ENCODE measurements at regions not wholly inside any gene's neighbourhood (a gene's known extent, or its start where the extent isn't known, plus 50 kb on each side); places are given as distances from the start of the nearest gene placed in this dataset.

GRCh38 chr10:90504172-90504571, 353.7 kb downstream of the HTR7 start:
- TF ChIP-seq CTCF (IDR thresholded peaks at IDR 0.05): no peak
- TF ChIP-seq POLR2A (IDR thresholded peaks at IDR 0.05): no peak
- TF ChIP-seq POLR2AphosphoS5 (IDR thresholded peaks at IDR 0.05; ENCODE audit: insufficient read depth in 1 of 2, low read depth in 1 of 2): no peak
- Histone ChIP-seq H3K27ac (no peak overlapping the region), H3K27me3 (no peaks in the 10 kb centered on the region), H3K36me3 (no peaks in the 10 kb centered on the region), H3K9me3 (no peaks in the 10 kb centered on the region), H3K4me1 (no peaks in the 10 kb centered on the region), H3K4me3 (no peak overlapping the region)
- no peak for DNase-seq (ENCODE audit: extremely low spot score in 2 of 2)
- intact Hi-C loops (cut with DNase I): no loop called here

GRCh38 chr10:90526721-90527120, 331.1 kb downstream of the HTR7 start:
- no peak overlapping the region for H3K27ac ChIP-seq
- H3K36me3 ChIP-seq: no peaks in the 10 kb centered on the region
- TF ChIP-seq POLR2AphosphoS5 (IDR thresholded peaks at IDR 0.05; ENCODE audit: insufficient read depth in 1 of 2, low read depth in 1 of 2) (no peak), CTCF (IDR thresholded peaks at IDR 0.05) (no peak), POLR2A (IDR thresholded peaks at IDR 0.05) (no peak)
- intact Hi-C loops (cut with DNase I): no loop called here
- no peak overlapping the region for H3K4me3 ChIP-seq
- no peaks in the 10 kb centered on the region for H3K9me3 ChIP-seq
- no peak for DNase-seq (ENCODE audit: extremely low spot score in 2 of 2)
- H3K27me3 ChIP-seq: no peaks in the 10 kb centered on the region
- H3K4me1 ChIP-seq: no peaks in the 10 kb centered on the region

GRCh38 chr10:90530521-90530920, 327.3 kb downstream of the HTR7 start:
- intact Hi-C loops (cut with DNase I): no loop called here
- DNase-seq (ENCODE audit: extremely low spot score in 2 of 2): no peak
- no peak overlapping the region for H3K4me3 ChIP-seq
- no peak for TF ChIP-seq POLR2AphosphoS5 (IDR thresholded peaks at IDR 0.05; ENCODE audit: insufficient read depth in 1 of 2, low read depth in 1 of 2)
- TF ChIP-seq POLR2A (IDR thresholded peaks at IDR 0.05): no peak
- no peak for TF ChIP-seq CTCF (IDR thresholded peaks at IDR 0.05)
- no peaks in the 10 kb centered on the region for H3K4me1 ChIP-seq
- H3K9me3 ChIP-seq: no peaks in the 10 kb centered on the region
- H3K36me3 ChIP-seq: no peaks in the 10 kb centered on the region
- H3K27ac ChIP-seq: no peak overlapping the region
- no peaks in the 10 kb centered on the region for H3K27me3 ChIP-seq

DNA sequence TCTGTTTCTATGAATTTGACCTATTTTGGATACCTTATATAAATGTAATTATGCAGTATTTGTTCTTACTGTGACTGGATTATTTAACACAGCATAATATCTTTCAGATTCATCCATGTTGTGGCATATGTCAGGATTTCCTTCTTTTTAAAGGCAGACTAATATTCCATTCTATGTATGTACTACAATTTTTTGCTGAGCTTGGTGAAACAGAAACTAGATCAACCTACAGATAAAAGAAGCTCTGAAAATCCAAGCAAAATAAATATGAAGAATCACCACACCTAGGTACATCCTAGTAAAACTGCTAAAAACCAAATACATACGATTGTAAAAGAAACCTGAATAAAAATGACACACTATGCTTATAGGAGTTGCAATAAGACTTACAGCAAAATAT, 300.5 kb downstream of the HTR7 start:
- intact Hi-C loops (cut with DNase I): no loop called here
- TF ChIP-seq CTCF (IDR thresholded peaks at IDR 0.05): no peak
- TF ChIP-seq POLR2AphosphoS5 (IDR thresholded peaks at IDR 0.05; ENCODE audit: insufficient read depth in 1 of 2, low read depth in 1 of 2): no peak
- no peak for TF ChIP-seq POLR2A (IDR thresholded peaks at IDR 0.05)

GRCh38 chr10:90560331-90560730, 297.5 kb downstream of the HTR7 start:
- Histone ChIP-seq H3K9me3 (no peaks in the 10 kb centered on the region), H3K27me3 (no peaks in the 10 kb centered on the region), H3K27ac (no peak overlapping the region), H3K4me1 (no peaks in the 10 kb centered on the region), H3K36me3 (no peaks in the 10 kb centered on the region), H3K4me3 (no peak overlapping the region)
- no peak for TF ChIP-seq POLR2AphosphoS5 (IDR thresholded peaks at IDR 0.05; ENCODE audit: insufficient read depth in 1 of 2, low read depth in 1 of 2)
- TF ChIP-seq POLR2A (IDR thresholded peaks at IDR 0.05): no peak
- DNase-seq (ENCODE audit: extremely low spot score in 2 of 2): no peak
- intact Hi-C loops (cut with DNase I): no loop called here

More for the DNA sequence above, 300.5 kb downstream of the HTR7 start:
- Histone ChIP-seq H3K4me3 (no peak overlapping the region), H3K36me3 (no peaks in the 10 kb centered on the region), H3K9me3 (no peaks in the 10 kb centered on the region), H3K27me3 (no peaks in the 10 kb centered on the region), H3K27ac (no peak overlapping the region), H3K4me1 (no peaks in the 10 kb centered on the region)
- no peak for DNase-seq (ENCODE audit: extremely low spot score in 2 of 2)

DNA sequence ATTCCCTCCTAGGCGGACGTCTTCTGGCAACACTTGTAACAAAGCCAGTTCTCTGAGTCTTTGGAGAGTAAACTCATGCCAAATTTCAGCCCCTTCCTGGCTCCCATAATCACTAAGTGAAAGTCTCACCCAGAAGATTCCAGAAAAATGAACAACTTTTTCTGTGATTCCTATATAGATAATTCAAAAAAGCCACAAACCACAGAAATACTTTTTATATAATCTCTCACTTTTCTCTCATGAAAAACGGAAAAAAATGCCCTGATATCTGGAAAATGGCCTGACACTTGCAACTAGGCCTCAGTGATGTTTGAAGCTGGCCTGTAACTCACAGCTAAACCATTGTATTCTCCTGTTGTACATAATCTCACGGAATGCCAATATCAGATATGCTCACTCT, 296.2 kb downstream of the HTR7 start:
- H3K4me3 ChIP-seq: no peak overlapping the region
- no peaks in the 10 kb centered on the region for H3K36me3 ChIP-seq
- H3K27ac ChIP-seq: no peak overlapping the region
- no peaks in the 10 kb centered on the region for H3K27me3 ChIP-seq
- H3K4me1 ChIP-seq: no peaks in the 10 kb centered on the region
- TF ChIP-seq POLR2A (IDR thresholded peaks at IDR 0.05): no peak
- TF ChIP-seq CTCF (IDR thresholded peaks at IDR 0.05): no peak
- no peak for TF ChIP-seq POLR2AphosphoS5 (IDR thresholded peaks at IDR 0.05; ENCODE audit: insufficient read depth in 1 of 2, low read depth in 1 of 2)
- DNase-seq (ENCODE audit: extremely low spot score in 2 of 2): no peak
- intact Hi-C loops (cut with DNase I): no loop called here
- H3K9me3 ChIP-seq: no peaks in the 10 kb centered on the region

All from vagina (tissue), 2 donors.